AG09309 (cell line): ENCODE measurements at regions not wholly inside any gene's neighbourhood (a gene's known extent, or its start where the extent isn't known, plus 50 kb on each side); places are given as distances from the start of the nearest gene placed in this dataset.
A peak's percentile ranks its signal among the peaks of the same experiment; 100 is the strongest.

Source experiments
- DNase-seq: peaks from one replicate; pipeline ENCODE4 v3.0.0-alpha.2; 2010; ENCODE audit warnings: low read depth
- H3K4me3 ChIP-seq: 2 replicates; pipeline ENCODE4 v1.5.1; 2011; ENCODE audit warnings: mild to moderate bottlenecking, low read depth, low read length, moderate library complexity; ENCODE audit not compliant: control insufficient read depth
- TF ChIP-seq, protein P1 (sequence below): IDR thresholded peaks from 2 replicates; pipeline ENCODE4 v1.5.1; 2011; ENCODE audit warnings: mild to moderate bottlenecking, low read depth, low read length, inconsistent platforms; ENCODE audit not compliant: insufficient read depth, control insufficient read depth; ENCODE audit errors: missing control alignments

DNA sequence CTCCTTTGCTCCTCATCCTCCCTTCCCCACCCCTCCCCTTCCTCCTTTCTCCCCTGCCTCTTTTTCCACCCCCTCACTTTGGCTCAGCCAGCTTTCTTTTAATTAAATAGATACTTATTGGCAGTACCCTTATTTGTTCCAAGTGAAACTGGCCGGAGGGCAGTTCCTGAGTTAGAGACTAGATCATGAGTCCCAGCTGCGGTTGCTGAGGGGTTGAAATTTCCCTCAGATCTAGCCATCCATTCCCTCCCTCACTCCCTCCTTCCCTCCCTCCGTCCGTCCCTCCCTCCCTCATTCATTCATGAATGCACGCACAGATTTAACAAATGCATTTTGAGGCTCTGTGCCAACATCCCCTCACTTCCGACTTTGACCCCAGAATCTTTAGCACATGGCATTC is 519.2 kb upstream of the EEF2KMT start:
- DNase-seq, result no peak
- H3K4me3 ChIP-seq, result no peak overlapping the region
- TF ChIP-seq, protein P1, sequence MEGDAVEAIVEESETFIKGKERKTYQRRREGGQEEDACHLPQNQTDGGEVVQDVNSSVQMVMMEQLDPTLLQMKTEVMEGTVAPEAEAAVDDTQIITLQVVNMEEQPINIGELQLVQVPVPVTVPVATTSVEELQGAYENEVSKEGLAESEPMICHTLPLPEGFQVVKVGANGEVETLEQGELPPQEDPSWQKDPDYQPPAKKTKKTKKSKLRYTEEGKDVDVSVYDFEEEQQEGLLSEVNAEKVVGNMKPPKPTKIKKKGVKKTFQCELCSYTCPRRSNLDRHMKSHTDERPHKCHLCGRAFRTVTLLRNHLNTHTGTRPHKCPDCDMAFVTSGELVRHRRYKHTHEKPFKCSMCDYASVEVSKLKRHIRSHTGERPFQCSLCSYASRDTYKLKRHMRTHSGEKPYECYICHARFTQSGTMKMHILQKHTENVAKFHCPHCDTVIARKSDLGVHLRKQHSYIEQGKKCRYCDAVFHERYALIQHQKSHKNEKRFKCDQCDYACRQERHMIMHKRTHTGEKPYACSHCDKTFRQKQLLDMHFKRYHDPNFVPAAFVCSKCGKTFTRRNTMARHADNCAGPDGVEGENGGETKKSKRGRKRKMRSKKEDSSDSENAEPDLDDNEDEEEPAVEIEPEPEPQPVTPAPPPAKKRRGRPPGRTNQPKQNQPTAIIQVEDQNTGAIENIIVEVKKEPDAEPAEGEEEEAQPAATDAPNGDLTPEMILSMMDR, result no peak

DNA sequence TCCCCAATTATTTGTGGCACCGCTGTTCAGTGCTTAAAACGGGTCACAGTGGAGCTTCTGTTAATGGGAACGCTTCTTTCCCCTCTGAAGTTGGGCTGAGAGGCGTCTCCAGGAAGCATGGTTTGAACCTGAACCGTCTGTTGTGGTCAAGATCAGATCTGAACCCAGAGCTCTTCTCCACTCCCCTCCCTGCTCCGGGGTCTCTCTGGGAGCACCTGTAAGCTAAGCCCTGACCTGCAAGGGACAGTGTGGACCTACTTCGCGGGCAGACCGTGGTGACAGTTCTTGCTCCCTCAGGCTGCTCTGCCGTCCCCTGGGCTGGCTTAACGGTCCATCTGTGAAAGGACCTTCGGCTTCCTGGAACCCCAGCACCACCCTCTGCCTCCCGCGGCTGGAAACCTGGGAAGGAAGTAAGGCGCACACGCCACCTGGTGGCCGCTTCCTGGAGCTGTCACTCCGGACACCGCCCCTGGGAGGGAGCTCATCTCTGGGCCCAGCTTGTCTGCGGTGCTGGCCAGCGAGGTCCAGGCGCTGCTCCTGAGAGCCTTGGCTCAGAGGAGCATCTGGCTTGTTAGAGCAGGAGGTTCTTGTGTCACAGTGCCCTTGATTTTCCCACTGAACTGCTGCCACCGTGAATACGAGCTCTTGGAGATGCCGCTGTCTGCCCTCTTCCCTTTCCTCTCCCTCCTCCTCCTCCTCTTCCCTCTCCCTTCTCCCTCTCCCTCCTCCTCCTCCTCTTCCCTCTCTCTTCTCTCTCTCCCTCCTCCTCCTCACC is 518.5 kb upstream of the EEF2KMT start:
- no peak overlapping the region for H3K4me3 ChIP-seq

DNA sequence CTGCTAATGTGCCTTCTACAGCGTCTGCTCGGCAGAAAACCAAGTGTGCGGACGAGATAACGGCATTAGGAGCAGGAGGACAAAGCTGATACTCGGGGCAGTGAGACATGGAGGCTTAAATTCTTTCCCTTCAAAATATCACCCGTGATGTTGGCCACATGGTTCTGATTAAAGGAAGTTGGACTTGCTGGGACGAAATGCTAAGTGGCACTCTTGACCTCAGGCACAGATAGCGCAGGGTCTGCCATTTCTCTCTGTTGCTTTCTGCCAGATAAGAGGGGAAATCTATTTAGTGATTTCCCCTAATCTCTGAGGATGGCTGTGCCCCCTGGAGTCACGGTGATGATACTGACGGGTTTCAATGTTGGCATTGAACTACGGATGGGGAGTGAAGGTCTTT is 509.6 kb upstream of the EEF2KMT start:
- TF ChIP-seq, protein P1, result no peak
- no peak for DNase-seq
- no peak overlapping the region for H3K4me3 ChIP-seq

More for the DNA sequence above, 518.5 kb upstream of the EEF2KMT start:
- TF ChIP-seq, protein P1, result peak; percentile 28
- DNase-seq, result no peak

DNA sequence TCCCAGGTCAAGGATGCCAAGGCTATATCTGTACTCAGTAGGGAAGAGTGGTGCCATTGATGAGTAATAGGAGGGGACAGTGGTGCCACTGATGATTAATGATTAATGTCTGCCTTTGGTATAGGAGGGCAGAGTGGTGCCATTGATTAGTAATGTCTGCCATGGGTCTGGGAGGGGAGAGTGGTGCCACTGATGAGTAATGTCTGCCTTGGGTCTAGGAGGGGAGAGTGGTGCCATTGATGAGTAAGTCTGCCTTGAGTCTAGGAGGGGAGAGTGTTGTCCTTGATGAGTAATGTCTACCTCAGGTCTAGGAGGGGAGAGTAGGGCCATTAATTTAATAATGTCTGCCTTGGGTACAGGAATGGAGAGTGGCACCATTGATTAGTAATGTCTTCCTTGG is 507.8 kb upstream of the EEF2KMT start:
- no peak overlapping the region for H3K4me3 ChIP-seq
- DNase-seq, result no peak
- TF ChIP-seq, protein P1, result no peak

DNA sequence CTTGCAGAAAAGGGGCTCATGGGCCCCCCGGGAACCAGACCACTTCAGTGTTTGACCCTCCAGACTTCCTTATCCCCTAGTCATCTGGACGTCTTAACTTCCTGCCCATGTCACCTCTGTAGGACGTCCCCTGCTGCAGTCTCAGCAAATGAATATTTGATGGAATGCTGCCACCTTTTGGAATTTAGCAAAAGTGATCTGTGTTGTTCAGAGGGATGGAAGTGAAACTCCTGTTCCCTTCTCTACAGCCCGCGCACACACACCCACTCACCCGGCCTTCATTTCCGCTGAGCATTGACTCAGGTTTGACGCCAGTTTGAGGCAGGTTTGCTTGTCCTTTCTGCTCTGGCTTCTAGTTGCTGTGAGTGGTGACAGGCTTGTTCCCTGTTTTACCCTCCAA is 507.2 kb upstream of the EEF2KMT start:
- DNase-seq, result no peak
- H3K4me3 ChIP-seq, result no peak overlapping the region
- TF ChIP-seq, protein P1, result no peak

DNA sequence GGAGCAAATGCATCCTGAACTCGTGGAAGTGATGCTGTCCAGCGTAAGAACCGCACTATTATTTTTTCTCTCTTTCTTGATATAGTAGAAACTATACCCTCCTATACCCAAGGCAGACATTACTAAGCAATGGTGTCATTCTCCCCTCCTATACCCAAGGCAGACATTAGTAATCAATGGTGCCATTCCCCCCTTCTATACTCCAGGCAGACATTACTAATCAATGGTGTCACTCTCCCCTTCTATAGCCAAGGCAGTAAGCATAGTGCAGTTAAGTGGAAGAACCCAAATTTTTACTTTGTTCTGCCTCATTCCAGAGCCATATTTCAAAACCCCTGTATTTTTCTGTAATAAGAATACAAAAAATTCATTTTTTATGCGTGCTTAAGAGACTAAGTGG is 506.2 kb upstream of the EEF2KMT start:
- TF ChIP-seq, protein P1, result no peak
- DNase-seq, result no peak
- H3K4me3 ChIP-seq, result no peak overlapping the region
